Nephron (organoid): ENCODE measurements at regions not wholly inside any gene's neighbourhood (a gene's known extent, or its start where the extent isn't known, plus 50 kb on each side); places are given as distances from the start of the nearest gene placed in this dataset.

ENCODE experiments used
- H3K27ac Mint-ChIP-seq, 3 experiments: 2 replicates each; pipeline ENCODE4 v1.8.0; 2020; ENCODE audit warnings: mixed read lengths in 3 of 3, mild to moderate bottlenecking in 2 of 3, moderate library complexity in 1 of 3
- H3K27me3 Mint-ChIP-seq: 2 replicates; pipeline ENCODE4 v1.8.0; 2021; ENCODE audit warnings: low read depth, mild to moderate bottlenecking, moderate library complexity, mixed read lengths
- H3K36me3 Mint-ChIP-seq: 2 replicates; pipeline ENCODE4 v1.8.0; 2020; ENCODE audit warnings: low read depth, mixed read lengths
- H3K4me1 Mint-ChIP-seq: 2 replicates; pipeline ENCODE4 v1.8.0; 2020; ENCODE audit warnings: mixed read lengths
- H3K4me3 Mint-ChIP-seq, 3 experiments: 2 replicates each; pipeline ENCODE4 v1.8.0; 2020; ENCODE audit warnings: mild to moderate bottlenecking in 3 of 3, mixed read lengths in 3 of 3, moderate library complexity in 2 of 3
- H3K9me3 Mint-ChIP-seq: 2 replicates; pipeline ENCODE4 v1.8.0; 2020; ENCODE audit warnings: mixed read lengths
- CTCF ChIP-seq, 3 experiments: fragments of 200-600 bp; sonication (generic); IDR thresholded peaks; one replicate each; pipeline ENCODE4 v1.5.0; 2021; ENCODE audit warnings: antibody characterized with exemption in 3 of 3; ENCODE audit not compliant: unreplicated experiment in 3 of 3

- no peak for TF ChIP-seq CTCF (IDR thresholded peaks at IDR 0.05; ENCODE audit: unreplicated experiment in 3 of 3)
- peaks cover 11% of the 10 kb centered on the region for H3K27me3 Mint-ChIP-seq
- no peaks in the 10 kb centered on the region for H3K9me3 Mint-ChIP-seq
- no peaks in the 10 kb centered on the region for H3K36me3 Mint-ChIP-seq
- H3K4me1 Mint-ChIP-seq, result peaks cover 3% of the 10 kb centered on the region
- no peak overlapping the region for H3K4me3 Mint-ChIP-seq
- no peak overlapping the region for H3K27ac Mint-ChIP-seq
These were observed 176.0 kb upstream of the TLE4 start for GRCh38 chr9:79395755-79396154.

GRCh38 chr9:79396168-79396567, 175.6 kb upstream of the TLE4 start:
- Mint-ChIP-seq H3K4me1 (no peaks in the 10 kb centered on the region), H3K4me3 (no peak overlapping the region), H3K36me3 (no peaks in the 10 kb centered on the region), H3K27me3 (peaks cover 11% of the 10 kb centered on the region), H3K9me3 (no peaks in the 10 kb centered on the region), H3K27ac (no peak overlapping the region)
- TF ChIP-seq CTCF (IDR thresholded peaks at IDR 0.05; ENCODE audit: unreplicated experiment in 3 of 3), result no peak

DNA sequence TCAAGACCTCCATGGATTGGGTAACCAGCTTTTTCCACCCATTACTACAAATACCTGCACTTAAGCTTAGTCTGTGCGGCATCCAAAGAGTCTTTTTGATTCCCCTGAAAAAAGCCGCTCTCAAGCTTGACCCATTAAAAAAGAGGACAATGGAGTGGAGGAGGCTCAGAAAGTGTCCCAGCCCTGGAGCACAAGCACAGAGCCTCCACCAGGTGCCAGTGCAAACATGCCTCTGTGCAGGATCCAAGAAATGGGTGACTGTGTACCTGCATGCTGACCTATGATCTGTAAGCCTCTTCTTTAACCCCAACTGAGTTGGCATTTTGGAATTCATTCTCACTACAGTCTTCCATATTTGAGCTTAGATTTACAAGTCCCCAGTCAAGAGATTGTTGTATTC, 168.3 kb upstream of the TLE4 start:
- H3K4me3 Mint-ChIP-seq, result no peak overlapping the region
- H3K9me3 Mint-ChIP-seq, result no peaks in the 10 kb centered on the region
- no peaks in the 10 kb centered on the region for H3K4me1 Mint-ChIP-seq
- no peak for TF ChIP-seq CTCF (IDR thresholded peaks at IDR 0.05; ENCODE audit: unreplicated experiment in 3 of 3)
- peaks cover 7% of the 10 kb centered on the region for H3K27me3 Mint-ChIP-seq
- H3K27ac Mint-ChIP-seq, result no peak overlapping the region
- H3K36me3 Mint-ChIP-seq, result no peaks in the 10 kb centered on the region

DNA sequence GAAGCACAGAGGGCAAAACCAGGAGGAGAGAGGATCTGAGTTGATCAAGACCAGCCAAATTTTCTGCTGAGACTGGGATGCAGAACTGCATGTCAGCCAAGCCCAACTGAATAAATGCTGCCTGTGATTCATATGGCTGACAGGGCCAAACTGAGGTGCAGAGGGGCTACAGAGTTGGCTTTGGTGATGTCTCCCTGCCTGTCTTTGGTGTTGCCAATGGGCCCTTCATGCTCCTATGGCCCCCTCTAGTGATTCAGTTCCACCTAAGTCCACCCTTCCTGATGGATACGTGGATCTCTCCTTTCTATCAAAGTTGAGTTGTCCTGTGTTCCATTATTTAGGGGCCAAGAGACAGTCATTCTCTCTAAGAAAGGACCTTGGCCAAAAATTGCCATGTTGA, 163.6 kb upstream of the TLE4 start:
- H3K4me1 Mint-ChIP-seq, result no peaks in the 10 kb centered on the region
- no peak overlapping the region for H3K4me3 Mint-ChIP-seq
- H3K27ac Mint-ChIP-seq, result no peak overlapping the region
- no peaks in the 10 kb centered on the region for H3K36me3 Mint-ChIP-seq
- no peak for TF ChIP-seq CTCF (IDR thresholded peaks at IDR 0.05; ENCODE audit: unreplicated experiment in 3 of 3)
- H3K27me3 Mint-ChIP-seq, result peaks cover 11% of the 10 kb centered on the region
- H3K9me3 Mint-ChIP-seq, result no peaks in the 10 kb centered on the region

GRCh38 chr9:79408617-79409016, 163.1 kb upstream of the TLE4 start:
- no peaks in the 10 kb centered on the region for H3K36me3 Mint-ChIP-seq
- H3K4me1 Mint-ChIP-seq, result no peaks in the 10 kb centered on the region
- peaks cover 11% of the 10 kb centered on the region for H3K27me3 Mint-ChIP-seq
- H3K4me3 Mint-ChIP-seq, result no peak overlapping the region
- no peak for TF ChIP-seq CTCF (IDR thresholded peaks at IDR 0.05; ENCODE audit: unreplicated experiment in 3 of 3)
- H3K27ac Mint-ChIP-seq, result no peak overlapping the region
- no peaks in the 10 kb centered on the region for H3K9me3 Mint-ChIP-seq

GRCh38 chr9:79409182-79409823, 162.5 kb upstream of the TLE4 start:
- Mint-ChIP-seq H3K4me1 (no peaks in the 10 kb centered on the region), H3K27ac (no peak overlapping the region), H3K27me3 (peaks cover 11% of the 10 kb centered on the region), H3K4me3 (no peak overlapping the region), H3K36me3 (no peaks in the 10 kb centered on the region), H3K9me3 (no peaks in the 10 kb centered on the region)
- no peak for TF ChIP-seq CTCF (IDR thresholded peaks at IDR 0.05; ENCODE audit: unreplicated experiment in 3 of 3)
